ENCODE measurements at regions not wholly inside any gene's neighbourhood (a gene's known extent, or its start where the extent isn't known, plus 50 kb on each side); places are given as distances from the start of the nearest gene placed in this dataset.

- no peak for TF ChIP-seq POLR2A (IDR thresholded peaks at IDR 0.05; ENCODE audit: extremely low read depth, insufficient read length)
- TF ChIP-seq MAX (IDR thresholded peaks at IDR 0.05; ENCODE audit: low read depth, low read length): no peak
- TF ChIP-seq CTCF (IDR thresholded peaks at IDR 0.05; ENCODE audit: low read depth, low read length): no peak
- no peak for TF ChIP-seq MYC (IDR thresholded peaks at IDR 0.05; ENCODE audit: low read depth, low read length)
These were observed 1160.1 kb downstream of the NLGN4X start for GRCh38 chrX:5068550-5068949.
